ENCODE measurements at regions not wholly inside any gene's neighbourhood (a gene's known extent, or its start where the extent isn't known, plus 50 kb on each side); places are given as distances from the start of the nearest gene placed in this dataset.

- H3K27me3 ChIP-seq (replicated peaks; ENCODE audit: control insufficient read depth, insufficient read depth, low read length): no peaks in the 10 kb centered on the region; the same call in 1 of the 2 replicates
- TF ChIP-seq CTCF (IDR thresholded peaks at IDR 0.05; ENCODE audit: insufficient read depth in 1 of 2, low read depth in 1 of 2, low read length in 1 of 2, severe bottlenecking in 1 of 2, unreplicated experiment in 1 of 2): peak; percentile 19 to 31
- ChIA-PET CTCF (interaction anchor here (0.6 to 3.4 kb wide), 5 partner anchors 234 to 566 kb away, joined by 4 to 42 read pairs (median 4); no protein-coding TSS in a partner anchor), POLR2A (no interaction called here)
- BruUV-seq (replicated peaks): no TSS peak
- Mint-ChIP-seq H3K4me3 (ENCODE audit: unreplicated experiment) (no peak overlapping the region), H3K27me3 (ENCODE audit: insufficient read depth, unreplicated experiment) (peaks cover 10% of the 10 kb centered on the region), H3K4me1 (ENCODE audit: low read depth, unreplicated experiment) (peaks cover 25% of the 10 kb centered on the region), H3K27ac (ENCODE audit: unreplicated experiment) (peak overlapping the region; percentile 28), H3K36me3 (ENCODE audit: insufficient read depth, unreplicated experiment) (no peaks in the 10 kb centered on the region), H3K9me3 (ENCODE audit: unreplicated experiment) (no peaks in the 10 kb centered on the region)
- H3K4me3 ChIP-seq (ENCODE audit: low read depth, low read length): no peak overlapping the region
- intact Hi-C loops (cut with micrococcal nuclease; ENCODE audit: unreplicated experiment): loop anchor here (5.0 to 10.0 kb wide), 6 partner anchors 37 to 567 kb away; no protein-coding TSS in a partner anchor
- no peak for DNase-seq
- no peaks in the 10 kb centered on the region for H3K36me3 ChIP-seq (ENCODE audit: control insufficient read depth, insufficient read depth, low read length)
- peaks cover 20% of the 10 kb centered on the region for H3K4me1 ChIP-seq
- H3K9me3 ChIP-seq: no peaks in the 10 kb centered on the region
Measured at GRCh38 chr2:133884739-133885381, 316.6 kb upstream of the NCKAP5 start.

GRCh38 chr2:133885847-133886246 lies 317.6 kb upstream of the NCKAP5 start:
- ChIA-PET CTCF (interaction anchor here (3.4 kb wide), 1 partner anchor 233 kb away, joined by 42 read pairs; no protein-coding TSS in a partner anchor), POLR2A (no interaction called here)
- no peaks in the 10 kb centered on the region for H3K36me3 ChIP-seq (ENCODE audit: control insufficient read depth, insufficient read depth, low read length)
- H3K4me1 ChIP-seq: peaks cover 20% of the 10 kb centered on the region
- Mint-ChIP-seq H3K9me3 (ENCODE audit: unreplicated experiment) (no peaks in the 10 kb centered on the region), H3K27me3 (ENCODE audit: insufficient read depth, unreplicated experiment) (peaks cover 8% of the 10 kb centered on the region), H3K4me1 (ENCODE audit: low read depth, unreplicated experiment) (peaks cover 25% of the 10 kb centered on the region), H3K36me3 (ENCODE audit: insufficient read depth, unreplicated experiment) (no peaks in the 10 kb centered on the region), H3K27ac (ENCODE audit: unreplicated experiment) (no peak overlapping the region), H3K4me3 (ENCODE audit: unreplicated experiment) (peak overlapping the region; percentile 13)
- BruUV-seq (replicated peaks): no TSS peak
- no peak for TF ChIP-seq CTCF (IDR thresholded peaks at IDR 0.05; ENCODE audit: insufficient read depth in 1 of 2, low read depth in 1 of 2, low read length in 1 of 2, severe bottlenecking in 1 of 2, unreplicated experiment in 1 of 2)
- H3K4me3 ChIP-seq (ENCODE audit: low read depth, low read length): no peak overlapping the region
- H3K9me3 ChIP-seq: no peaks in the 10 kb centered on the region
- no peaks in the 10 kb centered on the region for H3K27me3 ChIP-seq (replicated peaks; ENCODE audit: control insufficient read depth, insufficient read depth, low read length)
- DNase-seq: no peak
- intact Hi-C loops (cut with micrococcal nuclease; ENCODE audit: unreplicated experiment): loop anchor here (1.0 to 10.0 kb wide), 10 partner anchors 36 to 566 kb away; no protein-coding TSS in a partner anchor

GRCh38 chr2:133886735-133887675 lies 318.7 kb upstream of the NCKAP5 start:
- Mint-ChIP-seq H3K27me3 (ENCODE audit: insufficient read depth, unreplicated experiment) (no peaks in the 10 kb centered on the region), H3K4me1 (ENCODE audit: low read depth, unreplicated experiment) (peaks cover 25% of the 10 kb centered on the region), H3K27ac (ENCODE audit: unreplicated experiment) (no peak overlapping the region), H3K36me3 (ENCODE audit: insufficient read depth, unreplicated experiment) (no peaks in the 10 kb centered on the region), H3K9me3 (ENCODE audit: unreplicated experiment) (no peaks in the 10 kb centered on the region), H3K4me3 (ENCODE audit: unreplicated experiment) (peak overlapping the region; percentile 25)
- peaks cover 20% of the 10 kb centered on the region for H3K4me1 ChIP-seq
- intact Hi-C loops (cut with micrococcal nuclease; ENCODE audit: unreplicated experiment): loop anchor here (1.0 to 10.0 kb wide), 10 partner anchors 35 to 565 kb away; no protein-coding TSS in a partner anchor
- no peaks in the 10 kb centered on the region for H3K27me3 ChIP-seq (replicated peaks; ENCODE audit: control insufficient read depth, insufficient read depth, low read length)
- TF ChIP-seq CTCF (IDR thresholded peaks at IDR 0.05; ENCODE audit: insufficient read depth in 1 of 2, low read depth in 1 of 2, low read length in 1 of 2, severe bottlenecking in 1 of 2, unreplicated experiment in 1 of 2): peak; percentile 66 to 85
- ChIA-PET POLR2A (no interaction called here), CTCF (interaction anchor here (0.6 to 3.4 kb wide), 16 partner anchors 40 to 564 kb away, joined by 3 to 42 read pairs (median 4); no protein-coding TSS in a partner anchor)
- H3K36me3 ChIP-seq (ENCODE audit: control insufficient read depth, insufficient read depth, low read length): no peaks in the 10 kb centered on the region
- no peak overlapping the region for H3K4me3 ChIP-seq (ENCODE audit: low read depth, low read length)
- DNase-seq: peak; percentile 87
- BruUV-seq (replicated peaks): no TSS peak
- no peaks in the 10 kb centered on the region for H3K9me3 ChIP-seq
